Hepatocyte (in vitro differentiated cells): ENCODE measurements at regions not wholly inside any gene's neighbourhood (a gene's known extent, or its start where the extent isn't known, plus 50 kb on each side); places are given as distances from the start of the nearest gene placed in this dataset.

Experiments used
- EZH2 ChIP-seq: fragments of 200-600 bp; sonication (generic); IDR thresholded peaks from 2 replicates; pipeline ENCODE4 v1.6.1; 2016; ENCODE audit warnings: antibody characterized with exemption, mild to moderate bottlenecking, borderline replicate concordance
- TF ChIP-seq, protein P1 (sequence below): fragments of 200-600 bp; sonication (generic); IDR thresholded peaks from 2 replicates; pipeline ENCODE4 v1.5.1; 2016; ENCODE audit warnings: antibody characterized with exemption, mild to moderate bottlenecking; ENCODE audit not compliant: poor library complexity

DNA sequence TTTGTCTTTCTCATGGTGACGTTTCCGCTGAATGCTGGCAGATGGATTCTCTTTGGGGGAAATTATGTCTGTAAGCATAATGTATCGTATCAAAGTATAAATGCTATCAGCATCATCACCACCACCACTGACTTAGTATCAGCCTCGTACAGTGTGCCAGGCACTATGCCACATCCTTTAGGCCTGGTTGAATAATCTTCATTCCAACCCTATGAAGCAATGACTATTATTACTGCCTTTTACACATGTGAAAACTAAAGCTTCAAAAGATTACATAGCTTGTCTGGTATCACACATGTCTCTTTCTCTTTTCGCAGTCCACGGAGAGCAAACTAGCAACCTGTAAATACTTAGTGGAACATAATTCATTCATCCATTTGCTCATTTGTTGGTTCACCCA, 166.7 kb upstream of the PRICKLE2 start:
- TF ChIP-seq EZH2, result no peak
- TF ChIP-seq, protein P1, sequence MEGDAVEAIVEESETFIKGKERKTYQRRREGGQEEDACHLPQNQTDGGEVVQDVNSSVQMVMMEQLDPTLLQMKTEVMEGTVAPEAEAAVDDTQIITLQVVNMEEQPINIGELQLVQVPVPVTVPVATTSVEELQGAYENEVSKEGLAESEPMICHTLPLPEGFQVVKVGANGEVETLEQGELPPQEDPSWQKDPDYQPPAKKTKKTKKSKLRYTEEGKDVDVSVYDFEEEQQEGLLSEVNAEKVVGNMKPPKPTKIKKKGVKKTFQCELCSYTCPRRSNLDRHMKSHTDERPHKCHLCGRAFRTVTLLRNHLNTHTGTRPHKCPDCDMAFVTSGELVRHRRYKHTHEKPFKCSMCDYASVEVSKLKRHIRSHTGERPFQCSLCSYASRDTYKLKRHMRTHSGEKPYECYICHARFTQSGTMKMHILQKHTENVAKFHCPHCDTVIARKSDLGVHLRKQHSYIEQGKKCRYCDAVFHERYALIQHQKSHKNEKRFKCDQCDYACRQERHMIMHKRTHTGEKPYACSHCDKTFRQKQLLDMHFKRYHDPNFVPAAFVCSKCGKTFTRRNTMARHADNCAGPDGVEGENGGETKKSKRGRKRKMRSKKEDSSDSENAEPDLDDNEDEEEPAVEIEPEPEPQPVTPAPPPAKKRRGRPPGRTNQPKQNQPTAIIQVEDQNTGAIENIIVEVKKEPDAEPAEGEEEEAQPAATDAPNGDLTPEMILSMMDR, result no peak
